Stomach (tissue), 8 donors: ENCODE measurements at regions not wholly inside any gene's neighbourhood (a gene's known extent, or its start where the extent isn't known, plus 50 kb on each side); places are given as distances from the start of the nearest gene placed in this dataset.

Source experiments
- DNase-seq, 2 donors: peaks; one replicate each; pipeline versions ENCODE4 v3.0.0 to v3.0.0-alpha.2; 2013 to 2019
- H3K27ac ChIP-seq, 5 donors: fragments of 200-600 bp in 4 of 5; sonication (generic) in 4 of 5; one replicate each; pipeline ENCODE4 v1.5.1; 2013 to 2019; ENCODE audit warnings: mild to moderate bottlenecking in 1 of 5, moderate library complexity in 1 of 5
- H3K27me3 ChIP-seq, 3 donors: fragments of 200-600 bp; sonication (generic); one replicate each; pipeline ENCODE4 v1.5.1; 2017 to 2019; ENCODE audit warnings: mixed run types in 1 of 3
- H3K36me3 ChIP-seq, 4 donors: fragments of 200-600 bp; sonication (generic); 1 replicate in 3 of 4; 2 replicates in 1 of 4; pipeline ENCODE4 v1.5.1; 2016 to 2019
- H3K4me1 ChIP-seq, 4 donors: fragments of 200-600 bp; sonication (generic); one replicate each; pipeline ENCODE4 v1.5.1; 2016 to 2019
- H3K4me3 ChIP-seq, 4 donors: fragments of 200-600 bp; sonication (generic) in 3 of 4; one replicate each; pipeline ENCODE4 v1.5.1; 2016 to 2019; ENCODE audit warnings: mild to moderate bottlenecking in 1 of 4
- H3K9me3 ChIP-seq, 4 donors: fragments of 200-600 bp; sonication (generic); one replicate each; pipeline ENCODE4 v1.5.1; 2016 to 2019
- EP300 ChIP-seq: sonication (generic); formaldehyde crosslinking; IDR thresholded peaks from one replicate; pipeline ENCODE4 v1.6.1; 2017; ENCODE audit warnings: antibody characterized with exemption
- POLR2A ChIP-seq, 4 donors: fragments of 450-650 bp; IDR thresholded peaks; one replicate each; pipeline ENCODE4 v1.6.1; 2016; ENCODE audit warnings: antibody characterized with exemption in 4 of 4, control low read depth in 2 of 4, mild to moderate bottlenecking in 1 of 4, moderate library complexity in 1 of 4
- POLR2AphosphoS5 ChIP-seq, 3 donors: sonication (generic); formaldehyde crosslinking; IDR thresholded peaks; one replicate each; pipeline ENCODE4 v1.6.1; 2016; ENCODE audit warnings: antibody characterized with exemption in 3 of 3
- WGBS, 5 donors: extraction: QIAGEN DNeasy Blood & Tissue Kit in 3 of 5; methylation state at CpG; one replicate each; pipeline versions ENCODE4 v1.1.5 to v1.1.7; 2013 to 2018; 5-methylcytosine and 5-hydroxymethylcytosine counted together
- intact Hi-C: fragments of 100-400 bp; cut with DNase I; formaldehyde crosslinking; loops from one replicate; pipeline ENCODE4 v1.15.1; 2023; ENCODE audit warnings: low total_unique reads
- TF ChIP-seq, protein P1 (sequence below), 7 experiments: fragments of 450-650 bp in 4 of 7; fragments of 200-600 bp in 3 of 7; sonication (generic) in 3 of 7; IDR thresholded peaks; one replicate each; pipeline ENCODE4 v1.5.1; 2016 to 2019; ENCODE audit warnings: antibody characterized with exemption in 7 of 7, control low read depth in 2 of 7, mild to moderate bottlenecking in 1 of 7
- donor health status: healthy with polysubstance abuse.
- donor health status: Bipolar disorder and iron deficiency.
- donor health status: healthy.

DNA sequence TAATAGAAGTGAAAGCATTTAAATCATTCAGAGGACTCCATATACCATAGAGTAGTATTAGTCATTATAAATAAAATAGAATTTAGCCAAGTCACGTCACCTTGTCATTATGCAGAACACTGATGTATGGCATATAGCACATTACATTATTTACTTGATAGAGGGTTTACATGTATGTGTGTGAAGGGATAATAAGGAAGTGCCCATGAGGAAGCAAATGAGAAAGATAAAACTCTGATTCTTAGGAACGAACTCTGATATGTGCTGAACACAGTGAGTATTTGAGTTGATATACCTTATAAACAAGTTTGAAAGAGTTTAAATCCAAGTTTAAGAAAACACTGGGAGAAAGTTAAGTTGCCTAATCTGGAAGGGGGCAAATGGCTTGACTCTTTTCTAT is 160.5 kb upstream of the NDST3 start:
- Histone ChIP-seq H3K4me1 (no peaks in the 10 kb centered on the region), H3K36me3 (no peaks in the 10 kb centered on the region), H3K27ac (no peak overlapping the region), H3K27me3 (no peaks in the 10 kb centered on the region), H3K4me3 (no peak overlapping the region), H3K9me3 (no peaks in the 10 kb centered on the region)
- DNase-seq = no peak
- TF ChIP-seq POLR2AphosphoS5 (IDR thresholded peaks at IDR 0.05) (no peak), EP300 (no peak), POLR2A (IDR thresholded peaks at IDR 0.05) (no peak)
- TF ChIP-seq, protein P1, sequence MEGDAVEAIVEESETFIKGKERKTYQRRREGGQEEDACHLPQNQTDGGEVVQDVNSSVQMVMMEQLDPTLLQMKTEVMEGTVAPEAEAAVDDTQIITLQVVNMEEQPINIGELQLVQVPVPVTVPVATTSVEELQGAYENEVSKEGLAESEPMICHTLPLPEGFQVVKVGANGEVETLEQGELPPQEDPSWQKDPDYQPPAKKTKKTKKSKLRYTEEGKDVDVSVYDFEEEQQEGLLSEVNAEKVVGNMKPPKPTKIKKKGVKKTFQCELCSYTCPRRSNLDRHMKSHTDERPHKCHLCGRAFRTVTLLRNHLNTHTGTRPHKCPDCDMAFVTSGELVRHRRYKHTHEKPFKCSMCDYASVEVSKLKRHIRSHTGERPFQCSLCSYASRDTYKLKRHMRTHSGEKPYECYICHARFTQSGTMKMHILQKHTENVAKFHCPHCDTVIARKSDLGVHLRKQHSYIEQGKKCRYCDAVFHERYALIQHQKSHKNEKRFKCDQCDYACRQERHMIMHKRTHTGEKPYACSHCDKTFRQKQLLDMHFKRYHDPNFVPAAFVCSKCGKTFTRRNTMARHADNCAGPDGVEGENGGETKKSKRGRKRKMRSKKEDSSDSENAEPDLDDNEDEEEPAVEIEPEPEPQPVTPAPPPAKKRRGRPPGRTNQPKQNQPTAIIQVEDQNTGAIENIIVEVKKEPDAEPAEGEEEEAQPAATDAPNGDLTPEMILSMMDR (IDR thresholded peaks at IDR 0.05) = no peak
- WGBS, 5 donors = 46 to 68% (median 63%) methylated on average over 2 of the region's 2 CpGs
- intact Hi-C loops = no loop called here

DNA sequence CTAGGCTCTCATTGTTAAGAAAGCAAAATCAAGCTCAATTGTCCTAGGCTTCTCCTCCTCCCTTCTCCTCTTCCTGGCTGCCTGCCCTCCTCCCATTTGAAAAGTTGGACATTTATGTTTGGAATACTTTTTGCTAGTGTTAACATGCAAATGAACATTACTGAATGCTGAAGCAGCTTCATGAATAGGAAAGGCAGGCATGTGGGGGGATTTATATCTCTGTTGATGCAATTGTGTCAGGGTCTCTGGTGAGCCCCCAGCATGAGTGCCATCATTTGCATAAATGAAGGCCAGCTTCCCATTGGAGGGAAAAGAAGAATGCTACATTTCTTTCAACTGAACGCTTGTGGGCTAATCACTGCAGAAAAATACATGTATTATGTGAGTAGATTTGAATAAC is 160.1 kb upstream of the NDST3 start:
- no peak for TF ChIP-seq POLR2AphosphoS5 (IDR thresholded peaks at IDR 0.05)
- TF ChIP-seq, protein P1 (IDR thresholded peaks at IDR 0.05) = no peak
- no peak for TF ChIP-seq POLR2A (IDR thresholded peaks at IDR 0.05)
- no peak for TF ChIP-seq EP300
- intact Hi-C loops = no loop called here

DNA sequence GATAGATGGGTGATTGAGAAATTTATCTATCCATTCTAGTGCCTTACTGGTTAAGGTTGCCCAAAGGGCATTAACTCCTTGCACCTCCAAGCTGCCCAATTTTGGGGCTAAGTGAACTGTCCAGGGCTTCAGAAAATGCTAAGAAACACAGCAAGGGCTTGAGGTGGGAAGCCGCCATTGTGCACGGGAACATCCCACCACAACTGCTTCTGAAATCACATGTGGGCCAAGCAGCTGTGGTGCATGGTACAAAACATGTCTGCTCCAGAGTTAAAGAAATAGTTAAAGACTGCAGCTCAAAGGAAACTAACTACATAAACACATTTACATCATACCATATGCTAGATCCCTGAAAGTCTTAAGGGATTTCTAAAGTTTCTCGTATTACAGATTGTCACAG is 144.3 kb upstream of the NDST3 start:
- intact Hi-C loops = no loop called here

More for the DNA sequence above, 160.1 kb upstream of the NDST3 start:
- Histone ChIP-seq H3K4me3 (no peak overlapping the region), H3K4me1 (no peaks in the 10 kb centered on the region), H3K36me3 (no peaks in the 10 kb centered on the region), H3K27ac (no peak overlapping the region), H3K27me3 (no peaks in the 10 kb centered on the region), H3K9me3 (no peaks in the 10 kb centered on the region)
- DNase-seq = no peak
- 53 to 83% (median 80%) methylated on average over 1 of the region's 1 CpG for WGBS, 5 donors

DNA sequence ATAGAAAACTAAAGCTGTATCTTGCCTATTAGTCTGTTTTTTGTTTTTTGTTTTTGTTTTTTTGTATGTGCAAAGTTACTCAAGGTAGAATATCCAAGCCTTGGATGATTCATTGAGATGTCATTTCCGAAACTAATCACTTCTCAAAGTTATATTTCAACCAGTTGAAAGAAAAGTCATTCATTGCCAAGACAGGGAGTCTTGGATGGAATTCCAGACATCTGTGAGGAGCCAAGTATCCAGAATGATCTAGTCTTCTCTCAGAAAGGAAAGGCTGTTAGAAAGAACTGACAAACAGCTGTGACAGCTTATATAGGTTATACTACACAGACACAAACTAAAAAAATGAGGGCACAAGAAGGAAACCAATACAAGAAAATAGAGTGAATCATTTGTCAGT is 141.1 kb upstream of the NDST3 start:
- no peak overlapping the region for H3K27ac ChIP-seq
- H3K9me3 ChIP-seq = no peaks in the 10 kb centered on the region
- TF ChIP-seq POLR2A (IDR thresholded peaks at IDR 0.05) (no peak), POLR2AphosphoS5 (IDR thresholded peaks at IDR 0.05) (no peak), EP300 (no peak)
- TF ChIP-seq, protein P1 (IDR thresholded peaks at IDR 0.05) = no peak
- DNase-seq = no peak
- H3K36me3 ChIP-seq = no peaks in the 10 kb centered on the region
- peaks cover 0 to 4% (median 0%) of the 10 kb centered on the region in 4 donors for H3K4me1 ChIP-seq
- H3K4me3 ChIP-seq = no peak overlapping the region
- 50 to 74% (median 62%) methylated on average over 1 of the region's 1 CpG for WGBS, 5 donors
- intact Hi-C loops = no loop called here
- H3K27me3 ChIP-seq = no peaks in the 10 kb centered on the region

More for the DNA sequence above, 144.3 kb upstream of the NDST3 start:
- no peaks in the 10 kb centered on the region for H3K9me3 ChIP-seq
- H3K27ac ChIP-seq = no peak overlapping the region
- H3K36me3 ChIP-seq = no peaks in the 10 kb centered on the region
- H3K4me1 ChIP-seq = peaks cover 0 to 4% (median 0%) of the 10 kb centered on the region in 4 donors
- no peak overlapping the region for H3K4me3 ChIP-seq
- H3K27me3 ChIP-seq = no peaks in the 10 kb centered on the region
- WGBS, 5 donors = 79 to 94% (median 87%) methylated on average over 3 of the region's 3 CpGs
- DNase-seq = no peak
- TF ChIP-seq POLR2A (IDR thresholded peaks at IDR 0.05) = no peak
- TF ChIP-seq EP300 = no peak
- no peak for TF ChIP-seq POLR2AphosphoS5 (IDR thresholded peaks at IDR 0.05)
- TF ChIP-seq, protein P1 (IDR thresholded peaks at IDR 0.05) = no peak
